HG03571 (cell line): ENCODE measurements at regions not wholly inside any gene's neighbourhood (a gene's known extent, or its start where the extent isn't known, plus 50 kb on each side); places are given as distances from the start of the nearest gene placed in this dataset.

Experiments used
- ATAC-seq: cut with Tn5 transposase; IDR thresholded peaks from one replicate; pipeline ENCODE4 v1.9.1; 2021; ENCODE audit not compliant: unreplicated experiment

GRCh38 chr6:23097566-23097965, 528.2 kb downstream of the HDGFL1 start:
- ATAC-seq, result no peak

DNA sequence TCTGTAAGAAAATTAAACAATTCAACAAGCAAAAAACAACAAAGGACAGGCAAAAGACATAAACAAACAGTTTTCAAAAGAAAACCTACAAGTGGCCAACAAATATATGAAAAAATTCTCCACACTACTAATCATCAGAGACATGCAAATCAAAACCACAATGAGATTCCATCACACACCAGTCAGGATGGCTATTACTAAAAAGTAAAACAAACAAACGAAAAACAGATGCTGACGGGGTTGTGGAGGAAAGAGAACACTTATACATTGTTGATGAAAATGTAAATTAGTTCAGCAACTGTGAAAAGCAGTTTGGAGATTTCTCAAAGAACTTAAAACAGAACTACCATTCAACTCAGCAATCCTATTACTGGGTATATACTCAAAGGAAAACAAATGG, 537.6 kb downstream of the HDGFL1 start:
- no peak for ATAC-seq

GRCh38 chr6:23111984-23112383, 542.6 kb downstream of the HDGFL1 start:
- ATAC-seq, result no peak

DNA sequence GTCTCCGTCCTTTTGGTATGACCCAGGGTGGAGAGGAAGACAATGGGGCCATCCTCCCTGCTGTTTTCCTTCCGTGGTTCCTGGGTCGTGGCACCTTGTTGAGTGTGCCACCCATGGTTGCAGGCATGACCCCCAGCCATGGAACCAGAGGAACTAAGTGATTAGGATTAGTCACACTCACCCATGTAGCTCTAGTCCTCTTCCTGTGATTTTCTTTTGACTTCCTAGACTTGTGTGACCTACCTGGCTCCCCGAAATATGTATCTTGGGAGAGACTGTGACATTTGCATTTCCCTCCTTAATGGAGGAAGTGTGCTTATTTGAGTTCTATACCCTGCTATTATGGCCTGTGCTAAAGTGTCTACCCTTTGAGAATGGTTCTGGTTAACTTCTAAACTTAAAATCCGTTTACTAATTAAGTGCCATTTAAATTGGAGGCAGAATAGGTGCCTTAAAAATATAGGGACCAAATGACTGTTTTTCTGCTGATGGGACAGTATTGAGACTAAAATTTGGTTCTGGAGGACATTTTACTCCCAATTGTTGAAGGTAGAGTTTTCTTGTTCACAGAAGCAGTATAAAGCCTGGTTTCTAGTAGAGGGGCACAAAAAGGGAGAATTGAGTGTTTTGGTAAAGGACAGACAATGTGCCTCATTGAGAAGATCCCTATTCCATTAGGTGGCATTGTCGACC, 545.6 kb downstream of the HDGFL1 start:
- ATAC-seq, result no peak

DNA sequence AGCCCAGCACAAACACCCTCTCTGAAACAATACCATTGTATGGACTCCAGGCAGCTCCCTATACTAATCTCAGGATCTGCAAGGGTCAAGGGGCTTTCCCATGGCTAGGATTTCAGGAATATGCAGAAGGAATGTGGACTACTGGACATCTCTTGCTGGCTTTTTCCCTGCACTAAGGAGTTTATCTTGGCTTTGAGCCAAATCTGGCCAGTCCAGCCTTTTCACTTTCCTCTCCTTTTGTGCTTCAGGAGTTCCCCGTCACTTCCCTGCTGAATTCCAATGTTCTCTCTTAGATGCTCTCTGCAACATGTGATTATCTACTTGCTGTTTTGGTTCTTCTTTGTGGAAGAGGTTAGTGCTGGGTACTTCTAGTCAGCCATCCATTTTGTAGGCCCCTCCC, 568.2 kb downstream of the HDGFL1 start:
- no peak for ATAC-seq

DNA sequence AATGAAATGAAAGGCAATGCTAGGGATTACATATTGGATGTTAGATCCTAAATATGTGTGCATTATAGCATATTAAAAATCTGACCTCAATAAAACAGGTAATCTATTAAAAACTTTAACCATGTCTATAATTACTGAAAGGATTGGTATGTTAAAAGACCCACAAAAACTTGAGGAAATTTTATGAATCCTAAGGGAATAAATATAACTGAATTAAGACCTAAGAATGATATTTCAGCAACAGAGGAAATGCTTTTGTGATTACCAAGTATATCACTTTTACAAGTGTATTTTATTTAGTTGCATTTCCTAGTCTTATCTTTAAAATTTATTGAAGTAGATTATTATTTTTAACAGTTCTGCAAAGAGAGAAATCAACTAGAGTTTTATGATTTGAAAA, 571.5 kb downstream of the HDGFL1 start:
- no peak for ATAC-seq

GRCh38 chr6:23145781-23146180, 576.4 kb downstream of the HDGFL1 start:
- no peak for ATAC-seq

- no peak for ATAC-seq
These were observed 584.8 kb downstream of the HDGFL1 start for GRCh38 chr6:23154159-23154558.

DNA sequence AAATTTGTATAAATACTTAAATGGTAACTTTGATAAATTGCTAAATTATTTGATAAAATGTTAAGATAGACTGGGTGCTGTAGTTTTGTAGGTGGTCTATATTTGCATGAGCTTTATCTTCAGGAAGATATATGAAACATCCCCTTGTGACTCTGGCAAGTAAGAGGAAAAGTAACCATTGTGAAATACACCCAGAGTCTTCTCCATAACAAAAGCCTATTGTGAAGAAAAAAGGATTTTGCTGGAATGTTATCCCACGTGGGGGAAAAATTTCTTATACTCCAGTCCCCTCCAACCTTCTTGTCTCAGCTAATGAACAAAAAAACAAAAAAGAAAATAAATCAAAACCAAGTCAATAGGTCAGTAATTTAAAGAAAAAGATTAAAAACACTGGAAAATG, 600.7 kb downstream of the HDGFL1 start:
- no peak for ATAC-seq

- ATAC-seq, result no peak
These were observed 603.9 kb downstream of the HDGFL1 start for GRCh38 chr6:23173234-23173633.

DNA sequence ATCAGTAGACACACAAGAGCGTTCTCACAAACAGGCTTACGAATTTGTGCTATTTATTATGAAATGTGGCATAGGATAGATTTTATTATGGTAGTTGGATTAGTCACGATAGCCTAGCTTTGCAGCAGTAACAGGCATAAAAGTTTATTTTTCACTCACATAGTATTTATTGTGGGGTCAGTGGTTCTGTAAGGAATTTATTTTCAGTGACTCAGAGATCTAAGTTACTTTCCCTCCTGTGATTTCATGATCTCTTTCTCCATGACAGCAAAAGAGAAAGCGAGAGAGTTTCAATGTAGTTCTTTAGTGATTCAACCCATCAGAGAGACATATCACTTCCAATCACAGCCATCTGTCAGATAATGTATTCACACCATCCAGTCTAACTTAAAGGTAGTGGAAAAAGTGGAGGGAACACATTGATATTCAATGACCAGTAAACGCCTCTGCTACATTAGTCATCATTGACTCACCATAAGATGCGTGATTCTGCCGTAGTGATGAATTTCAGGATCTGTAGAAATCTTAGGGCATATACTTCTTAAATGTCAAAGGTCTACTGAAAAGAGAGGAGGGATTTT, 605.5 kb downstream of the HDGFL1 start:
- ATAC-seq, result no peak

GRCh38 chr6:23175391-23175790, 606.0 kb downstream of the HDGFL1 start:
- ATAC-seq, result no peak

DNA sequence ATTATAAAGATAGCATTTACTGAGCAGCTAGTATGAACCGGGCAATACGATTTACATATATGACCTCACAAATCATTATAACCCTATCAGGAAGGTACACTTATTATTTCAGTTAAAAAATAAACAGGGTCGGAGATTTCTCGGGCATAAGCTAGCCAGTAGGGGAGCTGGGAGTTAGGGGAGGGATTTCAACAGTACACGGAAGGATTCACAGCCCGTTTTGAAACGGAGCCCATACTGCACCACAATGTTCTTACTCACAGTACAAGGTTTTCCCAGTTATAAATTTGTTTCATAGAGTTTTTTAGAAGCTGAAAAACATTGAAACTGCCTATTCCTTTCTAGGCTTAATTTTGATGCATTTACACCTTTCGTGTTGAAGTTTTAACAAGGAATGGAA, 607.1 kb downstream of the HDGFL1 start:
- no peak for ATAC-seq

DNA sequence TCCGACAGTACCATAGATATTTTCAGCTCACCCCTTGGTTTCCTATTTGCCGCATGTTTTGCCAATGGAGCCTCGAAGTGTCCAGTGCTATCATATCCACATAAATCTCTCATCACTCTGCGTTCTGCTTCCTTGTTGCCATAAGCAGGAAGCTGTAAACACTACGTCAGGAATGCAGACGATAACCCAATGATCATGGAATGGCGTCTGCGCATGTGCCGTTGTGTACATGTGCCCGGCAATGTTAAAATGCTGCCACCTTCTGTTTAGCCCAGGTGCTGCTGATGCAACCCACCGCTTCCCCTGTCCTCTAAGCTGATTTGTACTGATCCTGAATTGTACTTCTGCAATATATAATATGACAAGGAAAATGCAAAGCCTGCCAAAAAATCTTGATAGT, 607.5 kb downstream of the HDGFL1 start:
- no peak for ATAC-seq

DNA sequence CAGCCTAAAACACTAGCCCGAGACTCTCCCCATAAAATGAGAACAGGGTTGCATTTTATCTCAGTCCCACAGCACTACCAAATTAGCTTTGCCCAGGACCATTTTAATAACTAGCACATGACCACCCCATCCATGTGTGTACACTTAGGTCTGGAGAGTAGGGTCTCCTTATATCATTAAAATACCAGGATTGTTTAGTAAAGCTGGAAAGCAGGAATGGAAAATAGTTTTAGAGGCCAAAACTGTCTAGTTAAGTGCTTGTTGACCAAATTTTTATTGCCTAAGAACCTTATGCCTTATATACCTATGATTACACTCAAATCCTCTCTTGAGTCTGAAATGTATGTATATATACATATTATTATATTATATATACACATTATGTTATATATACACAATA, 608.4 kb downstream of the HDGFL1 start:
- ATAC-seq, result no peak

DNA sequence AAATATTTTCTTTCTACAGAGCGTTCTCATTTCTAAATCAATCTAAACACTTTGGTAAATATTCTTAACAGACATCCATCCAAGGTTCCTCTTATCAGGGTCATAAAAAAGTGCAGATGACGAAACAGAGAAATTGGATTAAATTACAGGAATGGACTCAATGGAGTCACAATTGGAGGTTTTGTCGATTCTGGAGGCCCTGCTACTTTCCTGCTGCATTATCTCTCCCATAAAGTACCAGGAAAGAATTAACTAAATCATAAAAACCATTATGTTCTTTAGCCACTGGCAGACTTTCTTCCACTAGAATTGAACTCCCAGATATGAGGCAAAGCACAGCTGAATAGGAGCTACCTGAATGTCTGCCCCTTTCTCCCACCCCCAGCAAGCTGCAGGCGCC, 610.6 kb downstream of the HDGFL1 start:
- ATAC-seq, result no peak

GRCh38 chr6:23180504-23181293, 611.3 kb downstream of the HDGFL1 start:
- ATAC-seq, result no peak

- no peak for ATAC-seq
These were observed 612.2 kb downstream of the HDGFL1 start for GRCh38 chr6:23181356-23182110.

DNA sequence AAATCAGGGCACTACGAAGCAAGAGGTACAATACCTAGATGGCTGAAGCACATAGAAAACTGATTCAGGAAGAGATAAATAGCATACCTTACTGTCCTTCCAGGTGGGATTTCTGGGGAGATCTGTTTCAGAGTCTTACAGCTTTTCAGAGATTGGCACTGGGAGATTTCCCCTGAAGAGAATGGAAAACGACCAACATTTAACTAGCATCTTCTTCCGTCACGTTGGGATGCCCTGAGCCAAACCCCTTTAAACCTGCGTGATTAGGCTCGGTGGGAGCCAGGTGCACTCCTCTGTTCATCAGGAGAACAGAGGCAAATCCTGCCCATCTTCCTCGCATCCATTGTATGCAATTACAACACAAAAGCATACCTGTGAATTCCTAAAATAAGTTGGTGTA, 614.5 kb downstream of the HDGFL1 start:
- no peak for ATAC-seq

GRCh38 chr6:23184351-23184750, 615.0 kb downstream of the HDGFL1 start:
- no peak for ATAC-seq

DNA sequence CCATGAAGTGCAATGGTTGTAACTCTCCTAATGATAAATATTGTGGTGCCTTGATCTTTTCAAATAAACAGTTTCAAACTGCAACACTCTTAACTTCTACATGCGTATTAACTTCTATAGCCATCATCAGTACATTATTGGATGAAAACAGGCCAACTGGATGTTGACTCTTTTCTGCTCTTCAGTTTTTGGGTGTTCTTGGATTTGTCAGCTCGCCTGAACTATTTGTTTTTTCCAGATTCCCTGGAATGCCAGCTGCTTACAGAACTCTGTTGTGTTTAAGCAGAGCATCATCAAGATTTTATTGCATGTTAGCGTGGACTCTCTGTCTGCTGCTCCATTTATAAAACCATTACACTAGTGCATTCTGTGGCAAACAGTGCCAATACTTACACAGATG, 626.1 kb downstream of the HDGFL1 start:
- ATAC-seq, result no peak

GRCh38 chr6:23199541-23199940, 630.2 kb downstream of the HDGFL1 start:
- ATAC-seq, result no peak
